Right lobe of liver (tissue), 4 donors: ENCODE measurements at regions not wholly inside any gene's neighbourhood (a gene's known extent, or its start where the extent isn't known, plus 50 kb on each side); places are given as distances from the start of the nearest gene placed in this dataset.

Experiments
- POLR2A ChIP-seq: fragments of 450-650 bp; IDR thresholded peaks from one replicate; pipeline ENCODE4 v1.6.1; 2017; ENCODE audit warnings: antibody characterized with exemption, mild to moderate bottlenecking
- TF ChIP-seq, protein P1 (sequence below), 4 donors: fragments of 200-600 bp in 3 of 4; fragments of 450-650 bp in 1 of 4; IDR thresholded peaks; one replicate each; pipeline versions ENCODE4 v1.5.1 to v1.8.0; 2016 to 2022; ENCODE audit warnings: antibody characterized with exemption in 4 of 4, mild to moderate bottlenecking in 2 of 4
- donor health status: DM: no; HTN: no; CAD: no.
- donor health status: DM: no; HTN: no; CAD: no.
- donor health status: DM: no; HTN: yes; CAD: no.

GRCh38 chr4:107258359-107258758 lies 222.2 kb upstream of the DKK2 start:
- TF ChIP-seq, protein P1, sequence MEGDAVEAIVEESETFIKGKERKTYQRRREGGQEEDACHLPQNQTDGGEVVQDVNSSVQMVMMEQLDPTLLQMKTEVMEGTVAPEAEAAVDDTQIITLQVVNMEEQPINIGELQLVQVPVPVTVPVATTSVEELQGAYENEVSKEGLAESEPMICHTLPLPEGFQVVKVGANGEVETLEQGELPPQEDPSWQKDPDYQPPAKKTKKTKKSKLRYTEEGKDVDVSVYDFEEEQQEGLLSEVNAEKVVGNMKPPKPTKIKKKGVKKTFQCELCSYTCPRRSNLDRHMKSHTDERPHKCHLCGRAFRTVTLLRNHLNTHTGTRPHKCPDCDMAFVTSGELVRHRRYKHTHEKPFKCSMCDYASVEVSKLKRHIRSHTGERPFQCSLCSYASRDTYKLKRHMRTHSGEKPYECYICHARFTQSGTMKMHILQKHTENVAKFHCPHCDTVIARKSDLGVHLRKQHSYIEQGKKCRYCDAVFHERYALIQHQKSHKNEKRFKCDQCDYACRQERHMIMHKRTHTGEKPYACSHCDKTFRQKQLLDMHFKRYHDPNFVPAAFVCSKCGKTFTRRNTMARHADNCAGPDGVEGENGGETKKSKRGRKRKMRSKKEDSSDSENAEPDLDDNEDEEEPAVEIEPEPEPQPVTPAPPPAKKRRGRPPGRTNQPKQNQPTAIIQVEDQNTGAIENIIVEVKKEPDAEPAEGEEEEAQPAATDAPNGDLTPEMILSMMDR (IDR thresholded peaks at IDR 0.05) = no peak
- no peak for TF ChIP-seq POLR2A
